D721Med (cell line): ENCODE measurements at regions not wholly inside any gene's neighbourhood (a gene's known extent, or its start where the extent isn't known, plus 50 kb on each side); places are given as distances from the start of the nearest gene placed in this dataset.

Experiments
- DNase-seq: peaks from one replicate; pipeline ENCODE4 v3.0.0; 2011; ENCODE audit warnings: low spot score; ENCODE audit not compliant: insufficient read length
- FAIRE-seq: peaks from 2 replicates; lab custom pipeline; 2011; peaks lifted over from hg19 to GRCh38; lab: Jason Lieb, UNC
- TF ChIP-seq, protein P1 (sequence below): IDR thresholded peaks from 2 replicates; pipeline ENCODE4 v1.5.1; 2012; ENCODE audit warnings: mild to moderate bottlenecking, control low read depth; ENCODE audit not compliant: insufficient read depth; ENCODE audit errors: missing control alignments

DNA sequence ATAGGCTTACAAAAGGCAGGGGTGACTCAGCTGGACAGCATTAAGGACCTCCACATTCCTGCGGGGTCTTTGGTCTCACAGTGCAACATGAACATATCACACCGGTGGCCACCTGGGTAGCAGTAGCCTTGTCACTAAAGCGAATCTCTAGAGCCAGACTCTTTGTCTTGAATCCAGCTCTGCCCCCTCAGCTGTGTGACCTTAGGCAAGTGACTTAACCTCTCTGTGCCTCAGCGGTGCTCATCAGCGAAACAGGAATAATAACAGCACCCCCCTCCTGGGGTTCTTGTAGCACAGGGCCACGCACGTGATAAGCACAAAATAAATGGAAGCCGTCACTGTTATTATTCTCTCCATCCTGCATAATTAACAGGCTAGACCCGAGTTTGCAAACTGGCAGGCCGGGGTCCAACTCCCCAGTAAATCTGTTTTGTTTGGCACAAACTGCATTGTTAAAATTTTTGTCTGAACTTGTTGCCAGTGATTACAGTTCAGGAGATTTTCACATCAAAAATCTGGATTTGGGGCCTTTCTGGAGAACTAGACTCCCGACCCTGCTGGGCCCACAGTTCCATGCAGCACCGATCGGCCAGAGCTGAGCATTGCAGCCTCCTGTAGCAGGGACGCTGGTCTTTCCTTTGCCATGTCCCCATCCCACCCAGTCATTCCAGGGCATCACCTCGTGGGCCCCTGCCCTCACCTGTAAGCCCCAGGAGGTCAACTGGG, 174.8 kb downstream of the PHETA1 start:
- DNase-seq (no peak), FAIRE-seq (no peak)
- TF ChIP-seq, protein P1, sequence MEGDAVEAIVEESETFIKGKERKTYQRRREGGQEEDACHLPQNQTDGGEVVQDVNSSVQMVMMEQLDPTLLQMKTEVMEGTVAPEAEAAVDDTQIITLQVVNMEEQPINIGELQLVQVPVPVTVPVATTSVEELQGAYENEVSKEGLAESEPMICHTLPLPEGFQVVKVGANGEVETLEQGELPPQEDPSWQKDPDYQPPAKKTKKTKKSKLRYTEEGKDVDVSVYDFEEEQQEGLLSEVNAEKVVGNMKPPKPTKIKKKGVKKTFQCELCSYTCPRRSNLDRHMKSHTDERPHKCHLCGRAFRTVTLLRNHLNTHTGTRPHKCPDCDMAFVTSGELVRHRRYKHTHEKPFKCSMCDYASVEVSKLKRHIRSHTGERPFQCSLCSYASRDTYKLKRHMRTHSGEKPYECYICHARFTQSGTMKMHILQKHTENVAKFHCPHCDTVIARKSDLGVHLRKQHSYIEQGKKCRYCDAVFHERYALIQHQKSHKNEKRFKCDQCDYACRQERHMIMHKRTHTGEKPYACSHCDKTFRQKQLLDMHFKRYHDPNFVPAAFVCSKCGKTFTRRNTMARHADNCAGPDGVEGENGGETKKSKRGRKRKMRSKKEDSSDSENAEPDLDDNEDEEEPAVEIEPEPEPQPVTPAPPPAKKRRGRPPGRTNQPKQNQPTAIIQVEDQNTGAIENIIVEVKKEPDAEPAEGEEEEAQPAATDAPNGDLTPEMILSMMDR = no peak

GRCh38 chr12:111193496-111193895, 175.4 kb downstream of the PHETA1 start:
- DNase-seq (no peak), FAIRE-seq (no peak)
- TF ChIP-seq, protein P1 = no peak

DNA sequence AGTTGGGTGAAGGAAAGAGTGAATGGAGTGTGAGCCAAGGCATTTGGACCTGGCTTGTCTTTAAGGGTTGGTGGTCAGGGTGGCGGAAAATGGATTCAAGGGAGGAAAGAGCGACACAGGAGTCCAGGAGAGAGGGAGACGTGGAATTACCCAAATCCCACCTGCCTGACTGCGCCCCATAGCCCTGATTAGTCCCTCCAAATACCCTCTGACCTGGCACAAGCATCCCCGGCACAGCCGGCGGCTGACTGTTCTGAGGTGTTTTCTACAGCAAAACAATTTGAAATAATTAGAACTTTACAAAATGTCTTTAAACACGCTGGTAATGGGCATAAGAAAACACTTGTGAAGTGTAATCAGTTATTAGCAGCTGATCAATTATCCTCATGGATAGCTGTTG, 175.8 kb downstream of the PHETA1 start:
- FAIRE-seq = no peak

DNA sequence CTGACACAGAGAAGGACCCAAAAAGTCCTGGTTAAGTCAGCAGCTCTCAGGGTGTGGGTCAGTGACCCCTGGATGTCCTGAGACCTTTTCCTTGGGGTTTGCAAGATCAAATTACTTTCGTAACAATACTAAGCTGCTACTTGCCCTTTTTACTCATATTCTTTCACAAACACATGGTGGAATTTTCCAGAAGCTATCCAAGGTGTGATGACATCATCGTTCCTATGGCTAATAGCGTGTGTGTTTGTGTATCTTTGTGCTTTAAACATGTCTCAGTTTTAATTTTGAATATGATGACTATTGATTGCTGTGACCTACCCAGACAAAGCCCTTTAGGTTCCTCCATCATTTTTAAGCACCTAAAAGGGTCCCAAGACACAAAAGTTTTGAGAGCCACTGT, 176.2 kb downstream of the PHETA1 start:
- FAIRE-seq (no peak), DNase-seq (no peak)
- TF ChIP-seq, protein P1 = no peak

More for the DNA sequence above, 175.8 kb downstream of the PHETA1 start:
- no peak for DNase-seq
- TF ChIP-seq, protein P1 = no peak

- TF ChIP-seq, protein P1 = no peak
- FAIRE-seq (no peak), DNase-seq (no peak)
Observed at GRCh38 chr12:111190741-111191526, 178.0 kb downstream of the PHETA1 start.

DNA sequence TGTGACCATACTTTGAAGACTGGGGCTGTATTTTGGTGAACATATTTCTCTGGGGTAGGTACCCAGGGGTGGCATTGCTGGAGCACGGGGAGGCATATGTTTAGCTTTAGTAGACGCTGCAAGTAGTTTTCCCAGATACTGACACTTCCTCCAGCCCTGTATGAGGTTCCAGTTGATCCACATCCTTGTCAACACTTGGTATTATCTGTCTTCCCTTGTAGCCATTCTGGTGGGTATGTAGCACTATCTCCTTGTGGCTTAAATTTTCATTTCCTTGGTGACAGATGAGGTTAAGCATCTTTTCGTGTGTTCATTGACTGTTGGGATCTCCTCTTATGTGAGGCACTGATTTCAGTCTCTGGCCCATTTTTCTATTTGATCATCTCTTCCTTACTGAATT, 179.1 kb downstream of the PHETA1 start:
- no peak for DNase-seq
- no peak for FAIRE-seq
- TF ChIP-seq, protein P1 = no peak

GRCh38 chr12:111188436-111188835, 180.5 kb downstream of the PHETA1 start:
- FAIRE-seq (no peak), DNase-seq (no peak)
- TF ChIP-seq, protein P1 = no peak
